HG03196 (cell line): ENCODE measurements at regions not wholly inside any gene's neighbourhood (a gene's known extent, or its start where the extent isn't known, plus 50 kb on each side); places are given as distances from the start of the nearest gene placed in this dataset.

Source experiments
- ATAC-seq: cut with Tn5 transposase; IDR thresholded peaks from one replicate; pipeline ENCODE4 v1.9.1; 2021; ENCODE audit not compliant: unreplicated experiment

DNA sequence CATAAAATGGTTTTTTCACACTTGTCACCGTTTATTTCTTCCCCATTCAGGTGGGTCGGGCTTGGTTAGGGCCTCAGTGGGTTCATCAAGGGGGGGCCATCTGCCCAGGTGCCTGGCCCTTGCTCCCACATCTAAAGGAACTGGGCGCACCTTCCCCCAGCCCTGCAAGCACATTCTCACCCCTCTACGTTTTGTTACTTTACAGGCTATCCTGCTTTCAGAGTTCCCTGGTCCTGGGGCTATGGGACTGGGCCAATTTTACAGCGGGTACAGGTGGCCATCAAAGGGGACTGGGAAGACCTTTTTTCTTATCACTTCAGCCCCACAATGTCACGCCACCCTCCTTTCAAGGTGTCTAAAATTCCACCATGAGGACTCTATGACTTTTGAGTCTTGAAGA is 71.8 kb upstream of the HAAO start:
- ATAC-seq, result no peak

DNA sequence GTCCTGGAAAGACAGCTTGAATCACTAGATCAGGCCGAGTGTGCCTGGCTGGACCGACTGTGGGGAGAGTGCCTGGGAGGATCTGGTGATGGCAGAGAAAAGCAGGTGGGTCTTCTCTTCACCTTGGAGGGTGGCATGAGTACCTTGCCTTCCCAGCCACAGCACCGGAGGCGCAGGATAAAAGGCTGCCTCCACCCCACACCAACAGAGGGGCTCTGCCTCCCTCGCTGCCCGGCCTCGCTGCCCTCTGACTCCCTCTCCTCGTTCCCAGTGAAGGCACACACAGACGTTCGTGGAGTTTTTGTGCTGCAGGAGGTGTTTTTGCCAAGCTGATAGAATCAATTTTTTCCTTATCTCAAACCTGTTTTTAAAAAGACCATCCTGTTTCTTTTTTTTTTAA is 71.4 kb upstream of the HAAO start:
- ATAC-seq, result no peak

DNA sequence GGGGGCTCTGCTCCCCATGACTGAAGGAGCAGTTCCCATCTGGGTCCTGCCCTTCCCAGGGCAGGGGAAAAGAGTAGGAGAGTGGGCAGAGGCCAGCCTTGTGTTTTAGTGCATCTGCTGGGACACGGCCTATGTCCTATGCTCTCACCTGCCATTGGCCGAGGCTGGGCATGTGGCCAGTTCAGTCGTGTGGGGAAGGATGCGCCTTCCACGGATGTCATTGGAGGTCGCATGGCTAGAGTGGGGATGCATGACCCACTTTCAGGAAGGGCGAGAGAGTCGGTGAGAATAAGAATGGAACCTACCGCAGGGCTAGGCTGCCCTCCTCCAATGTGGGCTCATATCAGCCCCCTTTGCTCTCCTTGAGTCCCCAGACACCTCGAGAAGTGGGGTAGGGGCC is 70.9 kb upstream of the HAAO start:
- ATAC-seq, result no peak

DNA sequence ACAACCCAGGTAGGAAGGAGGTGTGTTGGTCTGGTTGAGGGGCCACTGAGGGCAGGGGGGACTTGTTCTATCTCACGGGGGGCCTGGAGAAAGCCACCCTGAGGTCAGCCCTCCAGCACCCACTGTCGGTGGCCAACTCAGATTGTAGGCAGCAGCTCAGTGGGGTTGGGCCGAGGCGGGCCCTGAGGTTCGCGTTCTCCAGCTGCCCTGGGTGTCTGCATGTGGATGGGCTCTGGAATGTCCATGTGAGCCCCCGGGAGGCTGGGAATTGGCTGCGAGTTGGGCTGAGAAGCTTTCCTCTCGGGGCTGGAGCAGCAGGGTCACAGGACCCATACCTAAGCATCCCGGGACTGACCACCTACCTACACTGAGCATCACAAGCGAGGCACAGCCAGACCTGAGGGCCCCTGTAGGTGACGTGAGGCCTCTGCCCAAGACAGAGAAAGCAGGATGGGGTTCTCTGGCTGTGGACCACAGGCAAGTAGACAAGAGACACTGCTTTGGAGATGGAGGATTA is 70.3 kb upstream of the HAAO start:
- no peak for ATAC-seq

DNA sequence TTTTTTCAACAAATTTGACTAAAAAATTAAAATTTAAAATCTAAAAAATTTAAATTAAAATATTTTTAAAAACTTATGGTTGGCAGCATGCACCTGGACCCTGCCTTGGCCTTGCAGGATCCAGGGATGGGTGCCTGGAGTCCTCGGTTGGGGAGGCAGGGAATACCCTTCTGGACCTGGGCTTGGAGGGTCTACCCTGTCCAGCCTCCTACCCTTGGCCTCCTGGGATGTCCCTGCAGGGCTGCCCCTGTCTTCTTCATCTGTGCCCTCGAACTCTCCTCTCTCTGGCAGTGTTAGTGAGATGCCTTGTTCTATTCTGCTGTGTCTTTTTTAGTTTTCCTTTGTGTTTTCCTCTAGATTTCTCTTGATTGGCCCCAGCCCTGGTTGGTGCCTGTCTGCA is 68.9 kb upstream of the HAAO start:
- no peak for ATAC-seq

DNA sequence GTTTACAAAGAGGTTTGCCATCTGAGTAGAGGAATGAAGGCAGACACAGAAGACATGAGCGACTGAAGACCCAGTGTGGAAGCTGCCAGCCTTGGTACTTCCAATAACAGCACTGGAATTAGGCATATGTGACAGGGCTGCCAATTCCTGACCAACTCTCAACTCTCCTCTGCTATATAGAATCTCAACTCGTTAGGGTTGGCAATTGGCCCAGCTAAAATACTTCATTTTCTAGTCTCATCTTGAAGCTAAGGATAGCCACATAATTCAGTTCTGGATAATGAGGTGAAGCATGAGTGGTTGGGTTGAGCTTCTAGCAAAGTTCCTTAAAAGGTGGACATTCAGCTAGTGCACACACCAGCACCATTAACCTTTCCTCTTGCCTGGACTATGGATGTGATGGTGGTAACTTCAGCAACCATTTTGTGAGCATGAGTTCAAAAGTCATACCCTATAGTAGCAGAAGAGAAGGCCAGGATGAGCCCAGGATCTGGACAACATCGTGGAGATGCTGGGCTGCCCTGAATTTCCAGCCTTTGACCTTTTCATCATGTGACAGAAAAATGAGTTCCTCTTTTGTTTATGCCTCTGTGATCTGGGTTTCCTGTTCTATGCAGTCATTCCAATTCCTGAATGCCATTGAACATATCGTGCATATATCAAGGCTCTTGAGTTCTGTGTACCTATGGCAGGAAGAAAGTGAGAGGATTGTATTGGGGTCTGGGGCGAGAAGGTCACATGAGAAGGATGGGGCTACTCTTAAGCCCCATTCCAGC is 68.1 kb upstream of the HAAO start:
- no peak for ATAC-seq

DNA sequence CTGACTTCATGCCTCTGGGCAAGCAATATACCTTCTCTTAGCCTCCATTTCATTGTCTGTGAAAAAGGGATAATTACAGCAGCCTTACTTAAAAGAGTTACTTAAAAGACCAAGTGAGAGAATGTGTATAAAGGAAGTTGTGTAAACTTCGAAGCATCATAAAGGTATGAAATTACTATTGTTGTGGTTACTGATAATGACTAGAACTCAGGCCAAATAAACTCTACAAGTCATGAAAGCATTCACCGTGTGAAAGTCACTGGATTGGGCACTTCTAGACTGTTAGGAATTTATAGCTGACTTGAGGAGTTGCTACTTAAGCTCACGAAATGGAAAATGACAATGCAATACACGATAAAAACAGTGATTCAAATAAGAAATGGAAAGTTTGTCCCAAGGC is 67.4 kb upstream of the HAAO start:
- ATAC-seq, result no peak

DNA sequence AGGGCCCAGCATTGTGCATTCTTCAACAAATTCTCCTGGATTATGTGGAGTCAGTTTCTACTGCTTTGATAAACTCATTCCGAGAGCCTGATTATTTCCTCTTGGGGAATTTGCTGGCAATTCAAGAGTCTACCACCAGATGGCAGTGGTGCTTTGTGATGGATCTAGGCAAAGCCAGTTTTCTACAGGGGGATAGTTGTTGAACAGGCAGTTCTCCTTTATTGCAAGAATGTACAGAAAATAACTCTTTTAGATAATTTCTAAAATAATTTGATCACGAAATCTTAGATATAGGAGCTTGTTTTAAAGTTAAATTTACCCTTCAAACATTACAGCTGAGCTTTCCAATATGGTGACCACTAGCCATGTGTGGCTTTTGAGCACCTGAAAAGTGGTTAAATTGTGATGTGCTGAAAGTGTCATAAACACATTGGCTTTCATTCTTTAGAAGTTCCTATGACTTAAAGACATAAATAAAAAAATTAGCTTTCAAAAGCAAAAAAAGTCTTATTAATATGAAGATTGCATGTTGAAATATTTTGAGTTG is 66.7 kb upstream of the HAAO start:
- no peak for ATAC-seq

DNA sequence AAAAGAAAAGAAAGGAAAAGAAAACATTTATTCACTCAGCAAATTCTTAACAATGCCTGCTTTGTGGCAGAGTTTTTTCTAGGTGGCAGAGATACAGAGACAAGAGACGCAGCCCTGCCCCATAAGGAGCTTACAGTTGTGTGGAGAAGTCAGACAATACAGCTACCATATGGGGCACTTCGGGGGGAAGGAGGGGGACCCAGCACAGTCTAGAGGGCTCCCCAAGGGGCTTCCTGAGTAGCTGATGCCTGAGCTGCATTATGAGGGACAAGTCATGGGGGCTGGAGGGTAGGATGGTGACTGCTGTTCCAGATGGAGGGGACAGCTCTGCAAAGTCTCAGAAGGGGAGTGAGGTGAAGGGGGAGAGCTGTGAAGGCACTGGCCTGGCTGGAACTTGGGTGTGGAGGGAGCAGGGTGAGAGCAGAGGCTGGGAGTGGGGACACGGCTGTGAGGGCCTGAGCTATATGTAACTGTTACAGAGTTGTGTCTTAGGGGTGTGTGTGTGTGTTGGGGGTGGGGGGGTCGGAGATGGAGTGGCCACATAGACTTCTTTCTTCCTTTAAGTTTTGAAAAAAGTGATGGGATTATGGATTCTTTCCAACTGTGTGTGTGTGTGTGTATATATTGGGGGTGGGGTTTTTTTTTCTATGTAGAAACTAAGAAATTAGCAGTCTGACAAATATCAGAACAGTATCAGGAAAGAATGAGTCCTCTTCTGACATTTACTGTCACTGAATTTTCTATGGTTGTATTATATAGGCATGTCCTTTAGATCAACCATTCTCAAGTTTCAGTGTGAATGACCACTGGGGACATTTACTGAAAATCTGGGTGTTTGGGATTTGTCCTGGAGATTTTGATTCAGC is 66.0 kb upstream of the HAAO start:
- ATAC-seq, result no peak

DNA sequence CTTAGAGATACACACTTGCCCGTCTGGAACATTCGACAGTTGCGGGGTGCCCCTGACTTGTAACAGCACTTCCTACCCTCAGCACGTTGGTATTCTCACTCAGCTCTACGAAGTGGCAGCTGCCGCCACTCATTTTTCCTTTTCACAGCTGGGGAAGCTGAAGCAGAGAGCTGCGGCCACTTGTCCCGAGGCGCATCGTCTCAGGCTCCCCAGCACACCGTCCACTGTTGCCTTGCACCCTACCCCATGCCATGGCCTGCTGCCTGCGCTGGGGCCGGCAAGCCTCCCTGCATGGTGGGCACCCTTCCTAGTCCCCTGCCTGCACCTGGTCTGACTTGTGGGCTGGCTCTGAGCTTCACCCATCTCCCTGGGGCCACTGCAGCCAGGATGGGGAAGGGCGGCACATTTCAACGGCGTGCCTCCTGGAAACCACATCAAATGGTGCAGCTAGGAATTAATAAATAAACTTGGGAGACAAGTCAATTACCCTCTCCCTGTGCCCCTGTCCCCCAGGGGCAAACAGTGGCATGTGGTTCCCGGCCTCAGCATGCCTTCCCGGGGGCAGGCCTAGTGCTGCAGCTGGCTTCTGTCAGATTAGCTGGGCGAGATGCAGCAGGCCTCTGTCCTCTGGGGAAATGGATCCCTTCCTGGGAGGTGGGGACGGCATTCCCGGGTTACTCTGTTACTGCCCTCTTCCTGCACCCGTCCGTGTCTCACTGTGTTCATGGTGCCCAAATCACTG is 64.7 kb upstream of the HAAO start:
- no peak for ATAC-seq

DNA sequence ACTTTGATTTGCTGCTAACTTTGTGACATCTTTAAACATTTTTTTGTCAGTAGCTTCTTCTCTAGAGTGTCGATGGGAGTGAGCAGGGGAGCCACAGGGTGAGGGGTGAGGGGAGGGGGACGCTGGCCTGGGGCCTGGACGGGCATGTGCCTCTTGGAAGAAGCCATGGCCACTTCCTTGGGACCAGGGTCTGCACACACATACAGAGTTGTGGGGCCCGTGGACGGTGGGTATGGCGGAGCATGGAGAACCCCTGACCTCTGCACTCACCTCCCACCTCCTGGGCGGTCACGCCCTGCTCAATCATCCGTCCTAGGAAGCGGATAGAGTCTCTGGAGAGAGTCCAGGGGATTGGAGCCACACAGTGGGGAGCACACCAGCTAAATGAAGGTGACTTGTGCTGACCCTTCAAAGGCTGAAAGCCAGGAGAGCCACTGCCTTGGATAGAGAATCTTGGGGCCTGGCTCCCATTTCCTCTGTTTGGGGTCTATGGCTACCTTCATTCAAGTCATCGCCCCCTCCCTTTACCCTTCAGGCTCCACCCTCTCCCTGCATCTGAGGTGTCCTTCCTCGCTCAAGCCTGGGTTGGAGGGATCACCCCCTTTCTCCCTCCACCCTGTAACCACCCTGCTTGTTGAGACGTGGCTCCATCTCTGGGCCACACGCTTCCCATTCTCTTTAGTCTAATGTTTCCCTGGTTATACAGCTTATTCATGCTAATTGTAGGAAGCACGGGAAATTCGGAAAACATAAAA is 63.9 kb upstream of the HAAO start:
- ATAC-seq, result no peak

DNA sequence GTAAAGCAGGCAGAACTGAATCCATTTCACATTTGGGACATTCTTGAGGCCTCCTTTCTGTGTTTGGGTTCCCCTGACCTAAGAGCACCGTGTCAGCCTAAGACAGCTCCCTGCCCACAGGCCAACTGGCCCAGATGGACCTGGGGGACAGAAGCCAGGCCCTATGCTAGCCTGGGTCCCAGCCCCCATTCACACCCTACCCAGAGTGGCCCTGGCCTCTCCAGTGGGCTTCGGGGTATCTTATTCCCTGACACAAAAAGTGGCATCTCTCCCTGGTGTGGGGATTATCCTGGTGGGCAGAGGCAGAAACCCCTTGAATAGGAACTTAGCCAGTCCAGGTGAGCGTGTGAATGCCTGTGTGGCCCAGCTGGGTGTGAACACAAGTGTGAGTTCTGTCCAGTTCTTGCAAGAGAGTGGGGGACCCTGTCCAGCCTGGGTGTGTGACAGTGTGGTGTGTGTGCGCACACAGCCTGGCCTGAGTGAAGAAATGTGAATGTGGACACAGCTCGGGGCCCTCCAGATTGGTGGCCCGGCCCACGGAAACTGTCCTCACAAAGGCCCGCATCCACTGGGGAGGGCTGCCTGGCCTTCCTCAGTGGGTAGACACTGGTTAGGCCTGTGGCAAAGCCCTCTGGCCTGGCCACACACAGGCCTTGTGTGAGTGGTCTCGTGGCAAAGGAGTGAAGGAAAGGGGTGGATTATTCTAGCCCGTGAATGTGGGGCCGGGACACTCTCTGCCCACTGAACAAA is 63.0 kb upstream of the HAAO start:
- no peak for ATAC-seq

DNA sequence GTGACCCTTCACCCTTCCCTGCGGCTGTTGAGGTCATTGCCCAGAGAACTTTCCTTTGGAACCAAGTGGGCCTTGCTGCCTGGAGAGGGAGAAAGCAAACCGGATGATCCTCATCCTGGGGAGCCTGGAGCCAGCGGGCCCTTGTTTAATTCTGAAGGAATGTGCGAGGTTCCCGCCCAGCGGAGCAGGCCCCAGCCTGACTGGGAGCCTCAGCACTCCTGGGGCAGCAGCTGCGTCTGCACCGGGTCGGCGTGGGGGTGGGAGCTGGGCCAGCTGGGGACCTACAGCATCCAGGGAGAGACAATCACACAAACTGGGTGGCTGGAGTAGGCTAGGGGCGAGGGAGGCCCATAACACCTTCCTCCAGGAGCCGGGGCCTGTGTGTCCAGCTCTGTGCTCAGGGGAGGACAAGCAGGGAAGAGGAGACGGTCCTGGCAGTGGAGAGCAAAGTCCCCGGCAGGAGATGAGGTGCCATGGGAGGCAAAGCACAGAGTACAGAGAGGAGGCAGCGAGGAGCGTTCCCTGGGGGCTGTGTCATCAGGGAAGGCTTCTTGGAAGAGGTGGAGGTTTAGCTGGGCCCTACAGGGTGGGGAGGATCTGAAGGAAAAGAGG is 61.9 kb upstream of the HAAO start:
- ATAC-seq, result no peak

DNA sequence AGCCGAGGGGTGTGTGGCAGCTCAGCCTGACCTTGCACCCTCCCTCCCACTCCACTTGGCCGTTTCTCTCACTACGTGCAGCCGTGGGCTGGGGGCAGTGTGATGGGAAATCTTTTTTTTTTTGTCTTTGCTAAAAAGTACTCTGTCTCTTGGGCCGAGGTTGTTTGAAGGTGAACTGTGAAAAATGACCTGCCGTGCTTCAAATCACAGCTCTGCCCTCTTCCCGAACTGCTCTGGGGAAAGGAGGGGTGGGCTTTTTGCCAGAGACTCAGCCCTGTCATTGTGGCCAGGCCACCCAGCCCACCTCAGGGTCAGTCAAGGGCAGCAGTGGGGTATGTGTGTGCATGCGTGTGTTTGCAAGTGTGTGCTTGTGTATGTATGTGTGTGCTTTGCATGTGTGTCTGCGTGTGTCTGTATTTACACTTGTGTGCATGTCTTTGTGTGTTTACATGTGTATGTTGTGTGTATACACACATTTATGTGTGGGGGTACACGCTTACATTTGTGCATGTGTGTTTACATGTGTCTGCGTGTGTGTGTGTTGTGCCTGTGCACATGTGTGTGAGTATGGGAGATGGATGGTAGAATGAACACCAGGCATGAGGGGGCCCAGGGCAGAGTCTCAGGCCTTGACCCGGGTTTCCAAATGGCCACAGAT is 61.3 kb upstream of the HAAO start:
- no peak for ATAC-seq

DNA sequence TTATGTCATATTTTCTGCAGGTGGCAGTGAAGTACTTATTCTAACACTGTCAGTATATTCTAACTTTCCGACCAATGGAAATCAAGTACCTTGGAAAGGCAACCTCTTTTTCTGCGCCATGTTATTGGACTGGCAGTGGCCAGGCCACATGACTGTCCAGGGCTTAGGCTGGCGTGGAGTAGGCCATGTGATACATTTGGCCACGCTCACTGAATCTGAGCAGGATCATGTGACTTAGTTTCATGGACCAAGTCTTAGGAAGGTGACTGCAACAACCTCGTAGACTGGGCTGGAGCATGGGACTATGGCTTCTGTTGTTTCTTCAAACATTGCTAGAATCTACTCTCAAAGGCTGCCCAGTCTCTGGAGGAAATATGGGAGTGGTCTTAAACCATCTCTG is 60.4 kb upstream of the HAAO start:
- ATAC-seq, result no peak

DNA sequence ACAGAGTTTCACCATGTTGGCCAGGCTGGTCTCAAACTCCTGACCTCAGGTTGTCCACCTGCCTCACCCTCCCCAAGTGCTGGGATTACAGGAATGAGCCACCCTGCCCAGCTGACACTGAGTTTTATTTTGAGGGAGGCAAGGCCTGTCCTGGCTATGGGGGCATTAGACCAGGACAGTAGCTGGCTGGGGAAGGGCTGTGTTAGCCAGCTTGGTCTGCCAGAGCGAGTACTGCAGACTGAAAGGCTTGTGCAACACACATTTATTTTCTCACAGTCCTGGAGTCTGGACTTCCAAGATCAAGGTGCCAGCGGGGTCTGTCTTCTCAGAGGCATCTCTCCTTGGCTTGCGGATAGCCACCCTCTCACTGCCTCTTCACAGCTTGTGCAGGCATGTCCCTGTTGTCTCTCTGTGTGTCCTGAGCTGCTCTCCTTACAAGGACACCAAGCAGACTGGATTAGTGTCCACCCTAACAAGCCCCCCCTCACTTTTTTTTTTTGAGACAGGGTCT is 59.4 kb upstream of the HAAO start:
- ATAC-seq, result no peak

DNA sequence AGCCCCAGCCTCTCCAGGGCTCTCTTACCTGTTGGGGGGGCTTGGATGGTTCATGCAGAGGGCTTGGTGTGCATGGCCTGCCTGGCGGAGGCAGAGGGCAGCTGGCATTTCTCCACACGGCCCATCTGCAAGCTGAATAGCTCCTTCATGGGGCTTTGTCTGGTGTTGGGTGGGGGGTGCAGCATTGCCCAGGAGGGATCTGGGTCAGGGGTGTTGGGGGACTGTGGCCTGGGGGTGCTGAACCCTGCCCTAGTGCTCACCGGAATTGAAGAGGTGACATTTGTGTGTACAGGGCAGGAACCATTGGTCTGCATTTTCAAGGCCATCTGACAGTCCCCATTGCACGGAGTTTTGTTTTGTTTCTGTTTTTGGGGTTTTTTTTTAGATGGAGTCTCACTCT is 58.8 kb upstream of the HAAO start:
- no peak for ATAC-seq

DNA sequence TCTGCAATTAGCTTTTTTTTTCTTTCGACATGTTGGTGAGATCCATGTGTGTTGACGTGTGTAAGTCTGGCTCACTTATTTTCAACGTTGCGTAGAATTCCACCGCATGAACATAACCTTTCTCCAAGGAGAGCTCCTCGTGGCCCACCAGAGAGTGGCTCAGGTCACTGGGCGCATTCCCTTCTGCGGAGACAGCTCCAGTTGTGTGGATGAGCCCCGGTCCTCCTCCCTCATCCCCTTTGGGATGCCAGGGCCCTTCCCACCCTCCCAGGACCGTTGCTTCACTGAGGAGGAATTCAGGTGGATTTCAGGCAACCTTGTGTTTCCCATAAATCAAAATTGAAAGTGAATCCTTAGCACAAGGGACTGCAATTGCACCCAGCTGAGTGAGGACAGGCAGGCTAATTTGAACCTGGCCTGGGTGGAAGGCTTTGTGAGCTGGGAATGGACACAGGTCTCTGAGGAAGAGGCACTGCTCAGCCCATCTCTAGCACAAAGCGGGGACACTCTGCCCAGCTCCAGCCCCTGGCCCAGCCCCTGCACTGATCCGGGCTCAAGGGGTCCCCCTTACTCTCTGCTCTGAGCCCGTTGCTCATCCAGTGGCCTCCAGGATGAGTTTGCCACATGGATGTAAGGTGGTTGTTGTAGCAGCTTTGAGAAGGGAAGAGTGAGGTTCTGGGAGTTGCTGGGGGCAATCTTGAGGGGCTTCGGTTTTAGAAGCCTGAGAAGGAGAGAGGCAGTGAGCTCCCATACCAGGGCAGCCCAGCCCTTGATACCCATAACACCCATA is 57.8 kb upstream of the HAAO start:
- ATAC-seq, result no peak
